Activated CD4-positive, alpha-beta T cell treated with anti-CD3 and anti-CD28 coated beads for 24 hours (primary cell): ENCODE measurements at regions not wholly inside any gene's neighbourhood (a gene's known extent, or its start where the extent isn't known, plus 50 kb on each side); places are given as distances from the start of the nearest gene placed in this dataset.
"Not testable (repeated sequence)": the region's sequence is repeated elsewhere in the genome, so short reads cannot be mapped to it uniquely, and the experiment has no call there.

Experiments used
- DNase-seq, 2 donors: peaks; one replicate each; pipeline ENCODE4 v3.0.0-alpha.2; 2020; ENCODE audit warnings: low read depth in 2 of 2

DNA sequence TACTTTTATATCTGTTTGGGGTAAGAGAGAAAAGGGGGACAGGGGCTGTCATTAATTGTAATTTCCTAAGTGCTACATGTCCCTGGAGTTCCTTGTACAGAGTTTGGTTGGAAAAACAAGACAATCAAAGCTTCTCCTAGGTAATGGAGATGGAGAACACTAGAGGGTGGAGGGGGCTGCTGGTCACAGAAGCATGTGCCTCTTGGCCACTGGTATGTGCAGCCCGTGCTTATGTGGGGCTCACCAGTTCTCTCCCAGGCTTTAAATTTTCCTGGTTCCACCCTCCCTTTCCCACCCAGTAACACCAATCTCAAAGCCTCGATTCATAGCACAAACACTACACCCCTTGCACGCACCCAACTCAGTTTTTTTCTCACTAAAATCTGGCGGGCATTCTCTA is 165.6 kb downstream of the SAMD5 start:
- DNase-seq, result no peak

GRCh38 chr6:147674794-147675193 is 166.3 kb downstream of the SAMD5 start:
- DNase-seq, result no peak

DNA sequence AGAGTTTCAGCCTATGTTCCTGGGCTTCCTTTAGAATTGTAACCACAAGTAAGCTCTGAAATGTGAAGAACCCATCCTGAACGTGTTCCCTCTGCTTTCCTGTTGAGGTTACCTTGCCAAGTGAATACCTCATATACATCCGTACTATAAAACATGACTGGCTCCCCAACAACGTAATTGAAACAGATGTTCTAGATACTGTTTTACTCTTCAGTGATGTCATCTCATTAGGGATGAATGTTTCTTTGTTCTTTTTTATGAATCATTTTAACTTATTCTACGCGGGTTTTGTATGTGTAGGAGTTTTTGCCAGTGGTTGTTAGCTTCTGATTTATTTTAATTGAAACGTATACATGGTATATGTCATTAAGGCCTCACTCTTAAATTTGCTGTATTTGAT is 166.8 kb downstream of the SAMD5 start:
- no peak for DNase-seq

GRCh38 chr6:147676495-147677199 is 168.2 kb downstream of the SAMD5 start:
- no peak for DNase-seq

DNA sequence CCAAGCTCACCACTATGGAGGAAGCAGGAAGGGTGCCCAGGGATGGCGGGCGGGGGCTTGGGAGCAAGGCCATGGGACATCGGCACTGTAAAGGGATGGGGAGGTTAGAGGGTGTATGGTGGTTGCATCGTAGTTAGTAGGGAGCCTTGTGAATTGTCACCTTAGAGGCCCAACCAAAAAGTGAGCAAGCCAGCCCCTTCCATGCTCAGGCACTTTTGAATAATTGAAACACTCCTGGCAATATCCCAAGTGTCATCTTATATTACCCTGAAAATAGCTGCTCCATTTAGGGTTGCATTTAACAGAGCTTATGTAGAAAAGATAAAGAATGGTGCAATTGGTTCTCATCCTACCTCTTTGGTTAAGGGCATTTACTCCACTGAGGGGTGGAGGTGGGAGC is 169.2 kb downstream of the SAMD5 start:
- DNase-seq, result no peak

GRCh38 chr6:147678253-147678652 is 169.8 kb downstream of the SAMD5 start:
- no peak for DNase-seq

DNA sequence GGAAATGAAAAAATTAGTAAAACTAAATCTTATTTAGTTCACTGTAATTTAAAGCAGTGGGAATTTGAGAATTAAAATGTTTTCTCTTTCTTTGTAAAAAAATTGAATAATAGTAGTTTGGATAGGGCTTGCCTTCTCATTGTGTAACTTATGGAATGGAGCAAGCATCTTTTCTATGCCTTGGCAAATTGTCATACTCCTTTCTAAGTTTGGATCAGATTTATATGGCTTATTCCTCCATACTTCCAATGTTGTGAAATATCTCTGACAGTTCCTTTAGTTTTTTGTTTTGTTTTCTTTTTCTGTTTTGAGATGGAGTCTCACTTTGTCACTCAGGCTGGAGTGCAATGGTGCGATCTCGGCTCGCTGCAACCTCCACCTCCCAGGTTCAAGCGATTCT is 176.4 kb downstream of the SAMD5 start:
- DNase-seq, result no peak

- DNase-seq, result no peak
These were observed 180.9 kb downstream of the SAMD5 start for GRCh38 chr6:147689398-147689797.

DNA sequence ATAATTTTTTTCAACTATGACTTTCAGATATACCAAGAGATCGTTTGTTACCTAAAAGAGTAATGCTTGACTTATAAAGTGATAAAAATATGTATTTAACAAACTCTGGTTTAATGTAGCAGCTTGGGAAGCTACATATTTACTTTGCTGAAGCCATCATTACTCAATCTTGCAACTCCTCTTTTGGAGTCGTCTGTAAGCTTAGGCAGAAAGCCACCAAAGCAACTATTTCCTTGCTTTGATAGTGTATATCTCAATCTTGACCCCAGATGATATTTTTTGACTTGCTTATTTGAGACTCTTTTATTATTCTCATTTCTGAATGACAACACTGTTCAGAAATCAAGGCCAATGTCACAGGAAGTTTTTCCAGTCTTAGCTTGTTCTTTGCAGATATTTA is 183.0 kb downstream of the SAMD5 start:
- no peak for DNase-seq

- no peak for DNase-seq
These were observed 184.7 kb downstream of the SAMD5 start for GRCh38 chr6:147693181-147693580.

GRCh38 chr6:147694556-147694955 is 186.1 kb downstream of the SAMD5 start:
- DNase-seq, result not testable (repeated sequence)

GRCh38 chr6:147695819-147696218 is 187.3 kb downstream of the SAMD5 start:
- no peak for DNase-seq

DNA sequence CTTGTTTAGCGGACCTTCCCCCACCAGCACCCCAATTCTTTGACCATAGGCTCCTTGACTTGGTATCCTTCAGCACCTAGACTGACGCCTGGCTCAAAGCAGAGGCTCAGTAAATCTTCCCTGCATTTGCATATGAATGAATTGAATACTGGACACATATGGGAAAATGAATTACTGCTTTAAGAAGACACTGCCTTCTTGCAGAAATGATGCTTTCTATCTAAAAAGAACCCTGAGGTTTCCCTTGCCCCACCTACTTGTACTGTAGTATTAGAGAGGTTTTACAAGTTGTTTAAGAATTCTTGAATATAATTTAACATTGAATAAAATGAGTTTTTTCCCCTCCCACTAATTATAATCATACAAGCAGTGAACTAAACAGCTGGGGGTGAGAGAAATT is 190.7 kb downstream of the SAMD5 start:
- DNase-seq, result no peak

- DNase-seq, result no peak
These were observed 191.1 kb downstream of the SAMD5 start for GRCh38 chr6:147699637-147700036.

- no peak for DNase-seq
These were observed 192.1 kb downstream of the SAMD5 start for GRCh38 chr6:147700436-147701209.

GRCh38 chr6:147704691-147705090 is 196.2 kb downstream of the SAMD5 start:
- DNase-seq, result no peak

DNA sequence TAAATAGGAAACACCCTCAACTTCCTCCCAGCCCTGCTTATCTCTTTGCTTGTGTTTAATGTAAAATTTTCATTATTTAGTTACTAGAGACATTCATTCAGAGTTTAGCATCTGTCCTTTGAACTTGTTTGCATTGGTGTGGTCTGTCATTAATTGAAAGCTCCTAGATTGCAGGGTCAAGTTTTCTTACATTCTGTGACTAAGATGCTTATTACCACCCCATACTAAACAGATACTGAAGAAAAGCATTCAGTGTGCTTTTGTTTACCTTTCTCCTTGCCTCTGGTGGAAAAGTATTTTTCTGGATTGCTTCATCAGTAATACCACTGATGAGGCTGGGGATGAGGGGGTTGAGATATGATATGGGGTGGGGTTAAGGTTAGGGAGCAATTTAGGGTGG is 199.0 kb downstream of the SAMD5 start:
- DNase-seq, result no peak

DNA sequence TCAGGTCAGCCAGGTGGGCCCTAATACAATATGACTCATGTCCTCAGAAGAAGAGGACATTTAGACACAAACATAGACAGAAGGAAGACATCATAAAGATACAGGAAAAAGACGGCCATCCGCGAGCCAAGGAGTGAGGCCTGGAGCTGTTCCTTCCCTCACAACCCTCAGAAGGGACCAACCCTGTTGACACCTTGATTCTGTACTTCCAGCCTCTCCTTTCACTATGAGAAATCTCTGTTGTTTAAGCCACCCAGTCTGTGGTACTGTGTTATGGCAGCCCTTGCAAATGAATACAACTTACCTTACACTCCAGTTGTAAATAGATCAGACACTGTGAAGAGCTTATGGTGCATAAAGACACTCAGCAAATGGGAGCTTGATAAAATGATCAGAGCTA is 199.7 kb downstream of the SAMD5 start:
- DNase-seq, result no peak

DNA sequence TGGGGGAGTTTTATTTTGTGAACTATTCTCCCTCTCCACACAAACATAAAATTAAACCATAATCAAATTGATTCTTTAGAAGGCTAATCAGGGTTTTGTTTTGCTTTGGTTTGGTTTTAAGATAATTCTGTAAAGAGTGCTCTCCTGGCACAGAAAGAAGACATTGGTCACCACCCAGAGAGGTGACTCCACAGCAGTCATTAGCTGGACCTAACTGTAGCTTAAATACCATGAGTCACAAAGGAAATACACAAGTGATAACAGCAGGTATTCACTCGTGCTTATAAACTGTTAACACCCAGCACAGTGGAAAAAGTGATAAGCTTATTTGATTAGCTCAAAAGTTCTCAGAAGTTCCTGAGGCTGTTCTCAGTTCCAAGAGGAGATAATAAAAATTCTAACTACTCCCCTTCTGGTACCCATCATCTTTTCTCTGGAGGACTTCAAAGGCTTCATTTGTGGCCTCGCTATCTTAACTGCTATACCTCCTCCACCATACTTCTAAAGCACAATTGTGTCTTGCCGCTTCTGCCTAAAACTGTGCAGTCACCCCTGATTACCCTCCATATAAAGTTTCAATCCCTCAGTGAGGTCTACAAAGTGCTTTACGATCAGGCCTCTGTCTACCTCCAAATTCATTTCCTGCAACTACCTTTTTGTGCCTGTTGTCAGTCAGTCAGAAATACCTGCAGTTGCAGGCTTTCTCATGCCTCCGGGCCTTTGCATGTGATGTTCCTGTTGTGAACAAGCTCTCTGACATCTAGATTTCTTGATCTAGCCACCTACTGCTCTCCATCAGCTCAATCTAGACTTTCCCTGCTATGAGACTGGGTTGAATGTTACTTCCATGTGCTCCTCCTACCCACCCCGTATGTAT is 201.1 kb downstream of the SAMD5 start:
- no peak for DNase-seq

GRCh38 chr6:147710890-147711289 is 202.4 kb downstream of the SAMD5 start:
- no peak for DNase-seq

DNA sequence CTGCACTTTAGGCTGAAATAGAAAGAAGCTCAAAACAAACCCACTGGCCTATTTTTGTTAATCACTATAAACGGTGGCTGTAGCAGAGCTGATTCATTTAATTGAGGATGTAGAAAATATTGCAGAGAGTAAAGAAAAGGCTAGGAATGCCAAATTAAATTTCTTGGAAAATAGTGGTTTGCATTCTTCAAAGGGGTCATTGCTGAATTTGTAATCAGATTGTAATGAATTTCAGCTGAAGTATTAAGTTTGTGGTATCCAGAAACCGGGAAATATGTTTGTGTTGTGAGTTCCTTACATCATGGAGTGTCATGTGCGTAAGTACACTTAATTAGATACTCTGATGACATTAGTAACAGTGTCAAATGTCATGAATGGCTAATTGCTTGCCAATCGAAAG is 203.0 kb downstream of the SAMD5 start:
- DNase-seq, result no peak

DNA sequence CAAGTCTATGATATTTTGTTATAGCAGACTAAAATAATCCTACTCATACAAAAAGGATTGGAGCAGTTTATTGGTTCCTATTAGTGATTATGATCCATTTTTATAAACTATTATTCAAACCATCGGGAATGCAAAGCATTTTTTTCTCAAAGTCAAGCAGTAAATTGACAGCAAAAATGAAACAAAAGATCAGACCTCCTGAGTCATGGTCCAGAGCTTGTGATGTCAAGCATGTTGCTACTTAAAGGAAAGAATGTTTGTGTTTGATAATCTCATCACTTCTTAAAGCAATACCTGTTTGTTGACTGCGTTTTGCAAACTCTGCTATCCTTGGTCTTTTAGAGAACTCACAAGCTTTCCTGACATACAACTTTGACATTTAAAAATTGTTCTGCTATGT is 204.4 kb downstream of the SAMD5 start:
- DNase-seq, result no peak

DNA sequence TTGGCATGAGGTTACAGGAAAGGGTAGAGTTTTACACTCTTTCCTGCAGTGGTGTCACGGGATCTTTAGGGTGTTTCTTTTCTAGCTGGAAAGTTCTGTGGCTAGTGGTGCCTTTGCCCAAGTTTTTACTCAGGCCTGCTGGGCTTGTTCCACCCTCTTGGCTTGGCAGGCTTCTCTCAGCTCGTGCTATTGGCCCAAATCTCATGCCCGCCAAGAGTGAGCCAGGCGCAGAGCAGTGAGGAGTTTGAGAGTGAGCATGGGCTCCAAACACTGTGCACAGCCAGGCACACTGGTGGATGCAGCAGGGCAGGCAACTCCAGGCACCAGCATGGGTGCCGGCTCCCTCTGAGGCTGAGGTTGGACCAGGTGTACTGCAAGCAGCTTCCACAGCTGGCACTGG is 206.5 kb downstream of the SAMD5 start:
- no peak for DNase-seq
